Cerebellar cortex (tissue), 1 donor: ENCODE measurements at regions not wholly inside any gene's neighbourhood (a gene's known extent, or its start where the extent isn't known, plus 50 kb on each side); places are given as distances from the start of the nearest gene placed in this dataset.
"Not testable (repeated sequence)": the region's sequence is repeated elsewhere in the genome, so short reads cannot be mapped to it uniquely, and the experiment has no call there.

Experiments
- DNase-seq: peaks from one replicate; pipeline ENCODE4 v3.0.0-alpha.2; 2015; ENCODE audit warnings: low spot score

- peak; percentile 67 for DNase-seq
Observed at GRCh38 chr16:27639561-27640276, 89.8 kb downstream of the KATNIP start.

GRCh38 chr16:27640277-27640600 is 90.3 kb downstream of the KATNIP start:
- DNase-seq: no peak

GRCh38 chr16:27641260-27641659 is 91.3 kb downstream of the KATNIP start:
- DNase-seq: no peak

- DNase-seq: not testable (repeated sequence)
Observed at GRCh38 chr16:27641734-27642415, 91.9 kb downstream of the KATNIP start.

- DNase-seq: peak; percentile 37
Observed at GRCh38 chr16:27642756-27643155, 92.8 kb downstream of the KATNIP start.

GRCh38 chr16:27644165-27644564 is 94.2 kb downstream of the KATNIP start:
- no peak for DNase-seq

GRCh38 chr16:27645396-27645795 is 95.5 kb downstream of the KATNIP start:
- DNase-seq: no peak

- DNase-seq: no peak
Observed at GRCh38 chr16:27646806-27647205, 96.9 kb downstream of the KATNIP start.

GRCh38 chr16:27649021-27649420 is 99.1 kb downstream of the KATNIP start:
- no peak for DNase-seq

GRCh38 chr16:27650073-27650701 is 100.2 kb downstream of the KATNIP start:
- DNase-seq: no peak

- no peak for DNase-seq
Observed at GRCh38 chr16:27651301-27651700, 101.4 kb downstream of the KATNIP start.

GRCh38 chr16:27657811-27658210 is 107.9 kb downstream of the KATNIP start:
- no peak for DNase-seq

- DNase-seq: no peak
Observed at GRCh38 chr16:27660507-27660906, 110.6 kb downstream of the KATNIP start.

GRCh38 chr16:27663235-27663634 is 113.3 kb downstream of the KATNIP start:
- not testable (repeated sequence) for DNase-seq

GRCh38 chr16:27665881-27666280 is 115.9 kb downstream of the KATNIP start:
- DNase-seq: no peak

GRCh38 chr16:27670071-27670810 is 120.3 kb downstream of the KATNIP start:
- no peak for DNase-seq

- DNase-seq: no peak
Observed at GRCh38 chr16:27671410-27671809, 121.5 kb downstream of the KATNIP start.

- no peak for DNase-seq
Observed at GRCh38 chr16:27676839-27677238, 126.9 kb downstream of the KATNIP start.

GRCh38 chr16:27677263-27677662 is 127.3 kb downstream of the KATNIP start:
- DNase-seq: no peak

GRCh38 chr16:27678955-27679354 is 129.0 kb downstream of the KATNIP start:
- no peak for DNase-seq

- DNase-seq: no peak
Observed at GRCh38 chr16:27679899-27680298, 130.0 kb downstream of the KATNIP start.

- DNase-seq: no peak
Observed at GRCh38 chr16:27681681-27682080, 131.7 kb downstream of the KATNIP start.

- DNase-seq: no peak
Observed at GRCh38 chr16:27684047-27684446, 134.1 kb downstream of the KATNIP start.
